ENCODE measurements at regions not wholly inside any gene's neighbourhood (a gene's known extent, or its start where the extent isn't known, plus 50 kb on each side); places are given as distances from the start of the nearest gene placed in this dataset.
"Not testable (repeated sequence)": the region's sequence is repeated elsewhere in the genome, so short reads cannot be mapped to it uniquely, and the experiment has no call there.

DNA sequence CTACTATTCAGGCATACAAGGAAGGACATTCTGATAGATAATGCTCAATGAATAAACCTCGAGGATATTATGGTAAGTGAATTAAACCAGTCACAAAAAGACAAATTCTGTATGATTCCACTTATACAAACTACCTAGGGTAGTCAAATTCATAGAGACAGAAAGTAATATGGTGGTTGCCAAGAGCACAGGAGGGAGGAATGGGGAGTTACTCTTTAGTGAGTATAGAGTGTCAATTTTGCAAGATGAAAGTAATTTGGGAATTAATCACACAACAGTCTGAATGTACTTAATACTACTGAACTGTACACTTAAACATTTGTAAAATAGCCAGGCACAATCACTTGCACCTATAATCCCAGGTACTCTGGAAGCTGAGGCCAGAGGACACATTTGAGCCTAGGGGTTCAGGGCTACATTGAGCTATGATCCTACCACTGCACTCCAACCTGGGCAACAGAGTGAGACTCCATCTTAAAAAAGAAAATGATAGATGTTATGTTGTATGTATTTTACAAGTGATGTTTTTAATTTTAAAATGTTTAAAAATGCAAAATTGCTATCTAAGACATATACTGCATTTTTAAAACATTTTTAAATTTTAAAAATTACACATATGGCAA is 91.0 kb downstream of the NPAP1 start:
- CTCF ChIA-PET: no interaction called here
- TF ChIP-seq CTCF (conservative IDR thresholded peaks at IDR 0.05; ENCODE audit: low read depth): no peak
- POLR2A ChIA-PET (ENCODE audit: low non-redundant PET): no interaction called here
- no peak overlapping the region for H3K27ac ChIP-seq
- DNase-seq (ENCODE audit: low spot score): no peak

DNA sequence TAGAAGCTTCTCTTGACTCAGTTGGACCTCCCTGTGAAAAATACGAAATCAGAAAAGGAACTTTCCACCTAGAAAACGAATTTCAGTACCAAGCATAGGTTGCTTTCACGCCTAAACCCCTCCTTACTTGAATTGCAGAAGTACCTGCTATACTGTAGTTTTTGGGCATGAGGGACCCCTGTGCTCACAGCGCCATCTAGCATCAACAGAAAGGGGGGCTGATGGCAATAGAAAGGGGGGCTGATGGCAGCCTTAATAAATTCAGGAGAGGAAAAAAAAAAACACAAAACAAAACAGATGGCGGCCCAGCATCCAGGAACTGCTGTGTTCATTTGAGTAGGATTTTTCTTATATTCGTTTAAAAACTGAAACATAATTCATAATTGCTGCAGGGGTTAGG is 96.7 kb downstream of the NPAP1 start:
- DNase-seq (ENCODE audit: low spot score): no peak
- TF ChIP-seq CTCF (conservative IDR thresholded peaks at IDR 0.05; ENCODE audit: low read depth): no peak
- ChIA-PET CTCF (no interaction called here), POLR2A (ENCODE audit: low non-redundant PET) (no interaction called here)
- H3K27ac ChIP-seq: no peak overlapping the region

DNA sequence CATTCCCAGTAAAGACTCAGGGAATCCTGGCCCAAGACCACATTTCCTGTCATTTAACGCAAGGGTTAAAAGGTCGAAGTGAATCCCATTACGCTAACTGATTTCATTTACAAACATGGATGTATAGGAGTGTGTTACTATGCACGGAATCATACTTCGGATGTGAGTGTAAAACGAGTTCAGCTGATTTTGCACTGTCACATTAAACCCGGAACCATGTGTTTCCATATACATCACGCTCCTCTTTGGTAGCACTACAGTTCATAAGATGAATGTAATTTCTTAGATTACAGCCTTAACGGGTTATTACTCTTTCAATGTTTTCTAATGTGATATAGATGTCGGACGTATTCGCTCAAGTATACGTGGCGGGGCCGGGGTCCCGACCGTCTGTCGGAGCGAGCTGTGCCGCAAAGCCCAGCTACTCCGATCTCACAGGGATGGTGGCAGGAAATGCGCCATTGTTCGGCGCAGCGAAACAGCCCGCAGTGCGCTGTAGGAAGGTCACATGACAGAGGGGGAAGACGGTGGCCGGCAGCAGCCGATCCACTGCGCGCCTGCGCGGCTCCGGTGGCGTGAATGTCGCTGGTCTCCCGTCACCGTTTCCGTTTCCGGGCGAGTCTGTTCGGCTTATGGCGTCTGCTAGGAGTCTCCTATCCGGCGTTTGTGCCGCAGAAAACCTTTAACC is 97.3 kb downstream of the NPAP1 start:
- peak overlapping the region; percentile 68 for H3K27ac ChIP-seq
- CTCF ChIA-PET: no interaction called here
- TF ChIP-seq CTCF (conservative IDR thresholded peaks at IDR 0.05; ENCODE audit: low read depth): no peak
- DNase-seq (ENCODE audit: low spot score): peak; percentile 48
- POLR2A ChIA-PET (ENCODE audit: low non-redundant PET): no interaction called here

DNA sequence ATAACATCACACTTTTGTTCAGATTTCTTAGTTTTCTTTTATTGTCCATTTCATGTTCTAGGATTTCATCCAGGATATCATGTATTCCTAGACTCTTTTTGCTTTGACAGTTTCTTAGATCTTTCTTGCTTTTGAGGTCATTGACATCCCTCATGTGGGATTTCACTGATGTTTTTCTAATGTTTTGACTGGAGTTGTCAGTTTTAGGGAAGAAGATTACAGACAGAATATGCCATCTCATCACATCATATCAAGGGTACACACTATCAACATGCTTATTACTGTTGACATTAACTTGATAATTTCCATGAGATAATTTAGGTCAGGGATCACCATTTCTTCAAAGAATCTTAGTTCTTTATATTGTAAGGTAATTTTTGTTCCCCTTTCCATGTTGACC is 101.7 kb downstream of the NPAP1 start:
- DNase-seq (ENCODE audit: low spot score): no peak
- H3K27ac ChIP-seq: no peak overlapping the region
- CTCF ChIA-PET: no interaction called here
- POLR2A ChIA-PET (ENCODE audit: low non-redundant PET): no interaction called here
- no peak for TF ChIP-seq CTCF (conservative IDR thresholded peaks at IDR 0.05; ENCODE audit: low read depth)

DNA sequence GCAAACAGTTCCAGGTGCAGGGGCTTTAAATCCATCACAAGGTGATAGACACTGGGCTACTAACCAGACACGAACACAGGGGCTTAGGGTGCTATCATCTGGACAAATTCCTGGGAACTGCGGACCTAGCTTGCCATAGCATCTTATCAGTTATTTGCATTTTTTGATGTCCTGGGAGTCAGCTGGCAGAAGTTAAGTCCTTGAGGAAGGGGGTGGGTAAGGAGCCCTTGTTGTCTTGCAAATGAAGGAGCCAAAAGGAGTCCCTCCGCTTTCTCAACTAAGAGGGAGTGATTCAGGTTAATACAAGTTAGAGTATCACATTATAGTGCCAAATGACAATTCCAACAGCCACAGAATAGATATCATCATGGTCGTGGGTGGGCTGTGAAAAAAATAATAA is 108.9 kb downstream of the NPAP1 start:
- no peak for TF ChIP-seq CTCF (conservative IDR thresholded peaks at IDR 0.05; ENCODE audit: low read depth)
- no peak for DNase-seq (ENCODE audit: low spot score)
- ChIA-PET POLR2A (ENCODE audit: low non-redundant PET) (no interaction called here), CTCF (interaction anchor here (0.6 kb wide), 1 partner anchor 1394 kb away, joined by 3 read pairs; no protein-coding TSS in a partner anchor)
- no peak overlapping the region for H3K27ac ChIP-seq

GRCh38 chr15:24786347-24786746 is 110.8 kb downstream of the NPAP1 start:
- no peak for TF ChIP-seq CTCF (conservative IDR thresholded peaks at IDR 0.05; ENCODE audit: low read depth)
- ChIA-PET CTCF (no interaction called here), POLR2A (ENCODE audit: low non-redundant PET) (no interaction called here)
- no peak for DNase-seq (ENCODE audit: low spot score)
- no peak overlapping the region for H3K27ac ChIP-seq

DNA sequence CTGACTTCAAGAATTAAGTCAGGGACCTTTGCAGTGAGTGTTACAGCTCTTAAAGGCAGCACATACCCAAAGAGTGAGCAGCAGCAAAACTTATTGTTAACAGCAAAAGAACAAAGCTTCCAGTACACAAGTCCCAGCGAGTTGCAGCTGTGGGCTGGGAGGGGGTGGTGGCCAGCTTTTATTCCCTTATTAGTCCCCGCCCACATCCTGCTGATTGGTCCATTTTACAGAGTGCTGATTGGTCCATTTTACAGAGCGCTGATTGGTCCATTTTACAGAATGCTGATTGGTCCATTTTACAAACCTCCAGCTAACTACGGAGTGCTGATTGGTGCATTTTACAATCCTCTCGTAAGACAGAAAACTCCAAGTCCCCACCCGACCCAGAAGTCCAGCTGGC is 127.0 kb downstream of the NPAP1 start:
- DNase-seq (ENCODE audit: low spot score); POLR2A ChIA-PET (ENCODE audit: low non-redundant PET); H3K27ac ChIP-seq: not testable (repeated sequence)
- CTCF ChIA-PET: interaction anchor here (0.6 kb wide), 1 partner anchor 92 kb away, joined by 3 read pairs; no protein-coding TSS in a partner anchor

Measured in RWPE1 (cell line).